Ovary (tissue), 3 donors: ENCODE measurements at regions not wholly inside any gene's neighbourhood (a gene's known extent, or its start where the extent isn't known, plus 50 kb on each side); places are given as distances from the start of the nearest gene placed in this dataset.

Source experiments
- CTCF ChIP-seq, 3 donors: fragments of 450-650 bp in 2 of 3; fragments of 200-600 bp in 1 of 3; IDR thresholded peaks; one replicate each; pipeline versions ENCODE4 v1.5.1 to v1.8.0; 2016 to 2022; ENCODE audit warnings: antibody characterized with exemption in 3 of 3, mild to moderate bottlenecking in 1 of 3
- POLR2A ChIP-seq: fragments of 450-650 bp; IDR thresholded peaks from one replicate; pipeline ENCODE4 v1.6.1; 2017; ENCODE audit warnings: antibody characterized with exemption, mild to moderate bottlenecking, moderate library complexity
- donor health status: DM: no; HTN: no; CAD: no.

- TF ChIP-seq CTCF (IDR thresholded peaks at IDR 0.05) = no peak
- no peak for TF ChIP-seq POLR2A
Measured at GRCh38 chr6:6946206-6947155, 161.3 kb upstream of the RREB1 start.
